Esophagus muscularis mucosa (tissue), 3 donors: ENCODE measurements at regions not wholly inside any gene's neighbourhood (a gene's known extent, or its start where the extent isn't known, plus 50 kb on each side); places are given as distances from the start of the nearest gene placed in this dataset.

Source experiments
- POLR2AphosphoS5 ChIP-seq, 2 donors: sonication (generic); formaldehyde crosslinking; IDR thresholded peaks; one replicate each; pipeline ENCODE4 v1.6.1; 2017; ENCODE audit warnings: antibody characterized with exemption in 2 of 2
- TF ChIP-seq, protein P1 (sequence below), 3 experiments: fragments of 200-600 bp in 2 of 3; fragments of 450-650 bp in 1 of 3; sonication (generic) in 2 of 3; IDR thresholded peaks; one replicate each; pipeline ENCODE4 v1.5.1; 2017 to 2019; ENCODE audit warnings: antibody characterized with exemption in 3 of 3, mild to moderate bottlenecking in 2 of 3, moderate library complexity in 1 of 3

DNA sequence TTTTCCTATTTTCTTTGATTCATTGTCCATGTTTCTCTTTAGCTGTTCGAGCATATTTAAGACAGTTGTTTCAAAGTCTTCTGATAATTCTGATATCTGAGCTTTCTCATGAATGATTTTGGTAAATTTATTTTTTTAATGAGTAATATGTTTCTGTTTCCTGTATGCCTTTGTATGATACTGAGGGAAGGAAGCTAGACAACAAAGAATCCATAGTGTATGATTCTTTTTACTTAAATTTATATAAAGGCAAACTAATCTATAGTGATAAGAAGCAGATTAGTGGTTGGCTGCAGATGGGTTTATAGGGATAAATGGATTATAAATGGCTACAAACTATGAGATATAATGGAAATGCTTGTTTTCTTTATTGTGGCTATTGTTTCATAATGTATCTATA is 352.7 kb upstream of the CDH2 start:
- TF ChIP-seq, protein P1, sequence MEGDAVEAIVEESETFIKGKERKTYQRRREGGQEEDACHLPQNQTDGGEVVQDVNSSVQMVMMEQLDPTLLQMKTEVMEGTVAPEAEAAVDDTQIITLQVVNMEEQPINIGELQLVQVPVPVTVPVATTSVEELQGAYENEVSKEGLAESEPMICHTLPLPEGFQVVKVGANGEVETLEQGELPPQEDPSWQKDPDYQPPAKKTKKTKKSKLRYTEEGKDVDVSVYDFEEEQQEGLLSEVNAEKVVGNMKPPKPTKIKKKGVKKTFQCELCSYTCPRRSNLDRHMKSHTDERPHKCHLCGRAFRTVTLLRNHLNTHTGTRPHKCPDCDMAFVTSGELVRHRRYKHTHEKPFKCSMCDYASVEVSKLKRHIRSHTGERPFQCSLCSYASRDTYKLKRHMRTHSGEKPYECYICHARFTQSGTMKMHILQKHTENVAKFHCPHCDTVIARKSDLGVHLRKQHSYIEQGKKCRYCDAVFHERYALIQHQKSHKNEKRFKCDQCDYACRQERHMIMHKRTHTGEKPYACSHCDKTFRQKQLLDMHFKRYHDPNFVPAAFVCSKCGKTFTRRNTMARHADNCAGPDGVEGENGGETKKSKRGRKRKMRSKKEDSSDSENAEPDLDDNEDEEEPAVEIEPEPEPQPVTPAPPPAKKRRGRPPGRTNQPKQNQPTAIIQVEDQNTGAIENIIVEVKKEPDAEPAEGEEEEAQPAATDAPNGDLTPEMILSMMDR (IDR thresholded peaks at IDR 0.05): no peak
- no peak for TF ChIP-seq POLR2AphosphoS5 (IDR thresholded peaks at IDR 0.05)
